IMR-90 (cell line): ENCODE measurements at regions not wholly inside any gene's neighbourhood (a gene's known extent, or its start where the extent isn't known, plus 50 kb on each side); places are given as distances from the start of the nearest gene placed in this dataset.

Experiments used
- ATAC-seq: fragments of 200-7000 bp; cut with Tn5 transposase; 2 replicates; pipeline ENCODE4 v1.9.1; 2020; ENCODE audit warnings: low read depth, mild to moderate bottlenecking, moderate library complexity
- BruUV-seq: library from RNA; stranded (reverse); fragments of 400-500 nt; replicated peaks from 2 replicates; lab custom pipeline; 2021; lab: Mats Ljungman, UMichigan
- CTCF ChIA-PET: fragments of 300-600 bp; formaldehyde crosslinking; extraction: SDS; loops from one replicate; lab custom pipeline; 2021; ENCODE audit warnings: antibody characterized with exemption; lab: Yijun Ruan, JAX
- POLR2A ChIA-PET: fragments of 300-600 bp; sonication (Branson Sonifier 250); formaldehyde crosslinking; loops from one replicate; lab custom pipeline; 2022; ENCODE audit warnings: antibody characterized with exemption; ENCODE audit not compliant: unreplicated experiment; lab: Charles Lee
- DNase-seq: peaks from one replicate; pipeline ENCODE4 v3.0.0; 2013
- H2AFZ ChIP-seq: replicated peaks from 2 replicates; pipeline ENCODE3; 2013; ENCODE audit warnings: low read length, mild to moderate bottlenecking; ENCODE audit not compliant: poor library complexity
- H2AK5ac ChIP-seq: 2 replicates; pipeline ENCODE4 v1.6.1; 2013; ENCODE audit warnings: low read depth, low read length, inconsistent platforms
- H2AK9ac ChIP-seq: replicated peaks from 2 replicates; pipeline ENCODE3; 2013; ENCODE audit warnings: mild to moderate bottlenecking, low read depth, low read length, moderate library complexity; ENCODE audit not compliant: poor library complexity
- H2BK120ac ChIP-seq: 2 replicates; pipeline ENCODE4 v1.6.1; 2013; ENCODE audit warnings: low read depth, low read length, inconsistent platforms
- H2BK15ac ChIP-seq: 3 replicates; pipeline ENCODE4 v1.6.1; 2013; ENCODE audit warnings: low read depth, low read length, inconsistent platforms
- H2BK20ac ChIP-seq: 2 replicates; pipeline ENCODE4 v1.6.1; 2013; ENCODE audit warnings: low read depth, mild to moderate bottlenecking, inconsistent platforms, low read length, moderate library complexity
- H2BK5ac ChIP-seq: 2 replicates; pipeline ENCODE4 v1.6.1; 2013; ENCODE audit warnings: mild to moderate bottlenecking, low read depth, low read length, inconsistent platforms; ENCODE audit not compliant: poor library complexity, severe bottlenecking
- H3K14ac ChIP-seq: replicated peaks from 2 replicates; pipeline ENCODE4 v1.6.1; 2013; ENCODE audit warnings: low read depth, low read length, inconsistent platforms
- H3K18ac ChIP-seq: 2 replicates; pipeline ENCODE4 v1.6.1; 2013; ENCODE audit warnings: low read depth, low read length, control low read depth
- H3K23ac ChIP-seq: 2 replicates; pipeline ENCODE4 v1.6.1; 2013; ENCODE audit warnings: low read depth, low read length, inconsistent platforms
- H3K27ac ChIP-seq: 2 replicates; pipeline ENCODE4 v1.5.1; 2013; ENCODE audit warnings: mild to moderate bottlenecking, control low read depth, low read length; ENCODE audit not compliant: insufficient read depth
- H3K27me3 ChIP-seq: 2 replicates; pipeline ENCODE4 v1.6.1; 2013; ENCODE audit warnings: low read length; ENCODE audit not compliant: control insufficient read depth, insufficient read depth
- H3K36me3 ChIP-seq: 2 replicates; pipeline ENCODE4 v1.6.1; 2013; ENCODE audit warnings: low read length, mixed read lengths; ENCODE audit not compliant: control insufficient read depth, insufficient read depth
- H3K4ac ChIP-seq: 2 replicates; pipeline ENCODE4 v1.6.1; 2013; ENCODE audit warnings: low read depth, low read length, inconsistent platforms
- H3K4me1 ChIP-seq: 2 replicates; pipeline ENCODE4 v1.6.1; 2013; ENCODE audit warnings: low read length, mixed read lengths; ENCODE audit not compliant: control insufficient read depth, insufficient read depth
- H3K4me2 ChIP-seq: 2 replicates; pipeline ENCODE4 v1.6.1; 2013; ENCODE audit warnings: low read depth, mild to moderate bottlenecking, control low read depth, low read length, moderate library complexity
- H3K4me3 ChIP-seq: 2 replicates; pipeline ENCODE4 v1.5.1; 2013; ENCODE audit warnings: low read depth, mild to moderate bottlenecking, control low read depth, low read length, moderate library complexity; ENCODE audit not compliant: insufficient read depth
- H3K56ac ChIP-seq: 2 replicates; pipeline ENCODE4 v1.6.1; 2013; ENCODE audit warnings: low read length, inconsistent platforms; ENCODE audit not compliant: insufficient read depth; ENCODE audit errors: extremely low read depth
- H3K79me1 ChIP-seq, 2 experiments: 2 replicates each; pipeline ENCODE4 v1.6.1; 2013; ENCODE audit warnings: low read length in 2 of 2, inconsistent platforms in 1 of 2, low read depth in 1 of 2
- H3K9ac ChIP-seq: 2 replicates; pipeline ENCODE4 v1.6.1; 2013; ENCODE audit warnings: low read depth, low read length, control low read depth
- H3K9me1 ChIP-seq: 2 replicates; pipeline ENCODE4 v1.6.1; 2013; ENCODE audit warnings: low read length, inconsistent platforms; ENCODE audit not compliant: insufficient read depth
- H3K9me3 ChIP-seq: 2 replicates; pipeline ENCODE4 v1.6.1; 2013; ENCODE audit warnings: low read length; ENCODE audit not compliant: control insufficient read depth, insufficient read depth
- H4K20me1 ChIP-seq: 2 replicates; pipeline ENCODE4 v1.6.1; 2013; ENCODE audit warnings: low read length, inconsistent platforms; ENCODE audit not compliant: insufficient read depth
- H4K5ac ChIP-seq: 2 replicates; pipeline ENCODE4 v1.6.1; 2013; ENCODE audit warnings: mild to moderate bottlenecking, low read depth, low read length, control low read depth
- H4K8ac ChIP-seq, 2 experiments: 2 replicates each; pipeline ENCODE4 v1.6.1; 2013; ENCODE audit warnings: low read depth in 2 of 2, low read length in 2 of 2, control low read depth in 1 of 2, inconsistent platforms in 1 of 2
- H4K91ac ChIP-seq: 2 replicates; pipeline ENCODE4 v1.6.1; 2013; ENCODE audit warnings: low read depth, low read length, inconsistent platforms; ENCODE audit not compliant: insufficient read depth
- BHLHE40 ChIP-seq: fragments of 150-350 bp; IDR thresholded peaks from 2 replicates; pipeline ENCODE4 v1.6.1; 2016; ENCODE audit warnings: mild to moderate bottlenecking, low read depth, low read length
- CEBPB ChIP-seq: IDR thresholded peaks from 2 replicates; pipeline ENCODE4 v1.6.1; 2012; ENCODE audit warnings: low read depth, low read length, improper control_type of control experiment
- CHD1 ChIP-seq: IDR thresholded peaks from 2 replicates; pipeline ENCODE4 v1.6.1; 2012; ENCODE audit warnings: low read depth, low read length, improper control_type of control experiment
- FOS ChIP-seq: fragments of 150-350 bp; IDR thresholded peaks from 2 replicates; pipeline ENCODE4 v1.6.1; 2016; ENCODE audit warnings: low read depth, low read length
- MAFK ChIP-seq: IDR thresholded peaks from 2 replicates; pipeline ENCODE4 v1.6.1; 2012; ENCODE audit warnings: low read depth, low read length, improper control_type of control experiment
- MAZ ChIP-seq: IDR thresholded peaks from 2 replicates; pipeline ENCODE4 v1.6.1; 2012; ENCODE audit warnings: low read depth, mild to moderate bottlenecking, low read length, improper control_type of control experiment, moderate library complexity, borderline replicate concordance
- MXI1 ChIP-seq: IDR thresholded peaks from 2 replicates; pipeline ENCODE4 v1.6.1; 2012; ENCODE audit warnings: low read depth, mild to moderate bottlenecking, low read length, moderate library complexity, borderline replicate concordance
- NFE2L2 ChIP-seq: fragments of 150-350 bp; IDR thresholded peaks from 2 replicates; pipeline ENCODE4 v1.6.1; 2016; ENCODE audit warnings: low read depth, mild to moderate bottlenecking, low read length
- POLR2A ChIP-seq: IDR thresholded peaks from 2 replicates; pipeline ENCODE4 v1.6.1; 2012; ENCODE audit warnings: mild to moderate bottlenecking, low read depth, low read length
- RAD21 ChIP-seq: IDR thresholded peaks from 2 replicates; pipeline ENCODE4 v1.6.1; 2012; ENCODE audit warnings: low read length, improper control_type of control experiment
- RCOR1 ChIP-seq: IDR thresholded peaks from 2 replicates; pipeline ENCODE4 v1.6.1; 2012; ENCODE audit warnings: mild to moderate bottlenecking, low read length, improper control_type of control experiment; ENCODE audit not compliant: insufficient replicate concordance
- RFX5 ChIP-seq: IDR thresholded peaks from 2 replicates; pipeline ENCODE4 v1.8.0; 2012; ENCODE audit warnings: low read depth, mild to moderate bottlenecking, low read length, moderate library complexity
- WGBS, 2 experiments: methylation state at CpG; one replicate each; pipeline versions ENCODE4 v1.1.5 to v1.1.7; 2013; ENCODE audit warnings: missing lambda C conversion rate in 2 of 2; ENCODE audit not compliant: insufficient read length in 1 of 2; ENCODE audit errors: extremely low coverage in 2 of 2; 5-methylcytosine and 5-hydroxymethylcytosine counted together
- dilution Hi-C: fragments of 300-500 bp; cut with HindIII; formaldehyde crosslinking; loops from one replicate; pipeline ENCODE4 v1.14.3; 2018; ENCODE audit warnings: low sequenced_read_pairs; ENCODE audit not compliant: unreplicated experiment
- in situ Hi-C: fragments of 300-500 bp; cut with MboI; formaldehyde crosslinking; loops from 3 replicates; pipeline ENCODE4 v1.14.3; 2019; ENCODE audit warnings: low sequenced_read_pairs, inconsistent platforms, mixed read lengths
- intact Hi-C: fragments of 100-400 bp; cut with micrococcal nuclease; formaldehyde crosslinking; loops from 2 replicates; pipeline ENCODE4 v1.10.0; 2022
- TF ChIP-seq, protein P1 (sequence below): conservative IDR thresholded peaks from 2 replicates; pipeline ENCODE4 v1.5.1; 2012; ENCODE audit warnings: mild to moderate bottlenecking, low read depth, low read length, improper control_type of control experiment
- TF ChIP-seq, protein P2 (sequence below): fragments of 150-350 bp; IDR thresholded peaks from 2 replicates; pipeline ENCODE4 v1.6.1; 2016; ENCODE audit warnings: low read depth, mild to moderate bottlenecking, low read length, moderate library complexity, borderline replicate concordance

DNA sequence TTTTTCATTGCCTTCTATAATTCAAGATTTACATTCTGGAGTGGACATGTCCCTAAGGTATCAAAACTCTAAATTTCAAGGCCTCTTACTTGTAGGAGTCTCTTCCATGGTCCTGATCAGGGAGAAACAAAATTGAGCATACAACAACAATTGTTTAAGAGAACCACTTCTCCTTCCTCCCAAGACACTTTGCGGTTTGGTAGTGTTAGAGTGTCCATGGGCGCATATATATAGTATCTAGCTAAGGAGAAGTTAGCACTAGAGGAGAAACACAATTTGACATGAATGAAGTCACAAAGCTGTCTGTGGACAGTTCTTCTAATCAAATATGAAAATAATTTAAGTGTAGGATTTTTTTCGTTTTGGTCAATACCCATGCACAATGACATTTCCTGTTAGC lies 349.1 kb upstream of the MAP2 start:
- H2AK9ac ChIP-seq = no peak overlapping the region
- H3K4me2 ChIP-seq = no peak overlapping the region
- H3K27me3 ChIP-seq = no peaks in the 10 kb centered on the region
- ChIA-PET CTCF (no interaction called here), POLR2A (no interaction called here)
- H2BK20ac ChIP-seq = no peak overlapping the region
- no peak overlapping the region for H4K91ac ChIP-seq
- no peaks in the 10 kb centered on the region for H3K9me1 ChIP-seq
- no peak overlapping the region for H2BK15ac ChIP-seq
- H3K4me1 ChIP-seq = no peaks in the 10 kb centered on the region
- WGBS, 2 experiments = no CpG with 5 or more reads among the region's 3 CpGs
- in situ Hi-C loops = no loop called here
- H2BK120ac ChIP-seq = no peak overlapping the region
- H2AFZ ChIP-seq = no peak overlapping the region
- H3K9me3 ChIP-seq = peaks cover 8% of the 10 kb centered on the region; the same call in 1 of the 2 replicates
- H3K14ac ChIP-seq = no peak overlapping the region
- ATAC-seq (no peak), DNase-seq (no peak)
- H3K4ac ChIP-seq = no peak overlapping the region
- H4K20me1 ChIP-seq = no peaks in the 10 kb centered on the region
- no peak overlapping the region for H3K56ac ChIP-seq
- H3K18ac ChIP-seq = no peak overlapping the region
- no peak overlapping the region for H3K23ac ChIP-seq
- no peak overlapping the region for H2AK5ac ChIP-seq
- no peak overlapping the region for H3K9ac ChIP-seq
- BruUV-seq = no TSS peak
- intact Hi-C loops = no loop called here
- H3K79me1 ChIP-seq = no peaks in the 10 kb centered on the region
- dilution Hi-C loops = no loop called here
- H4K8ac ChIP-seq = no peak overlapping the region
- no peaks in the 10 kb centered on the region for H3K36me3 ChIP-seq
- no peak overlapping the region for H4K5ac ChIP-seq
- H3K4me3 ChIP-seq = no peak overlapping the region
- H2BK5ac ChIP-seq = no peak overlapping the region
- TF ChIP-seq POLR2A (no peak), NFE2L2 (no peak), MAZ (no peak), RCOR1 (no peak), CHD1 (no peak), MXI1 (no peak), RFX5 (no peak), CEBPB (no peak), BHLHE40 (no peak), FOS (no peak), MAFK (no peak), RAD21 (no peak)
- TF ChIP-seq, protein P1, sequence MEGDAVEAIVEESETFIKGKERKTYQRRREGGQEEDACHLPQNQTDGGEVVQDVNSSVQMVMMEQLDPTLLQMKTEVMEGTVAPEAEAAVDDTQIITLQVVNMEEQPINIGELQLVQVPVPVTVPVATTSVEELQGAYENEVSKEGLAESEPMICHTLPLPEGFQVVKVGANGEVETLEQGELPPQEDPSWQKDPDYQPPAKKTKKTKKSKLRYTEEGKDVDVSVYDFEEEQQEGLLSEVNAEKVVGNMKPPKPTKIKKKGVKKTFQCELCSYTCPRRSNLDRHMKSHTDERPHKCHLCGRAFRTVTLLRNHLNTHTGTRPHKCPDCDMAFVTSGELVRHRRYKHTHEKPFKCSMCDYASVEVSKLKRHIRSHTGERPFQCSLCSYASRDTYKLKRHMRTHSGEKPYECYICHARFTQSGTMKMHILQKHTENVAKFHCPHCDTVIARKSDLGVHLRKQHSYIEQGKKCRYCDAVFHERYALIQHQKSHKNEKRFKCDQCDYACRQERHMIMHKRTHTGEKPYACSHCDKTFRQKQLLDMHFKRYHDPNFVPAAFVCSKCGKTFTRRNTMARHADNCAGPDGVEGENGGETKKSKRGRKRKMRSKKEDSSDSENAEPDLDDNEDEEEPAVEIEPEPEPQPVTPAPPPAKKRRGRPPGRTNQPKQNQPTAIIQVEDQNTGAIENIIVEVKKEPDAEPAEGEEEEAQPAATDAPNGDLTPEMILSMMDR = no peak
- TF ChIP-seq, protein P2, sequence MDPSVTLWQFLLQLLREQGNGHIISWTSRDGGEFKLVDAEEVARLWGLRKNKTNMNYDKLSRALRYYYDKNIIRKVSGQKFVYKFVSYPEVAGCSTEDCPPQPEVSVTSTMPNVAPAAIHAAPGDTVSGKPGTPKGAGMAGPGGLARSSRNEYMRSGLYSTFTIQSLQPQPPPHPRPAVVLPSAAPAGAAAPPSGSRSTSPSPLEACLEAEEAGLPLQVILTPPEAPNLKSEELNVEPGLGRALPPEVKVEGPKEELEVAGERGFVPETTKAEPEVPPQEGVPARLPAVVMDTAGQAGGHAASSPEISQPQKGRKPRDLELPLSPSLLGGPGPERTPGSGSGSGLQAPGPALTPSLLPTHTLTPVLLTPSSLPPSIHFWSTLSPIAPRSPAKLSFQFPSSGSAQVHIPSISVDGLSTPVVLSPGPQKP = no peak
- no peak overlapping the region for H3K27ac ChIP-seq
